C4-2B (cell line): ENCODE measurements at regions not wholly inside any gene's neighbourhood (a gene's known extent, or its start where the extent isn't known, plus 50 kb on each side); places are given as distances from the start of the nearest gene placed in this dataset.

ENCODE experiments used
- H3K27ac ChIP-seq: fragments of 450-650 bp; 2 replicates; pipeline ENCODE4 v1.5.1; 2017
- ZFX ChIP-seq: fragments of 450-650 bp; IDR thresholded peaks from 2 replicates; pipeline ENCODE4 v1.6.1; 2017
- TF ChIP-seq, protein P1 (sequence below): fragments of 450-650 bp; conservative IDR thresholded peaks from 2 replicates; pipeline ENCODE4 v1.5.1; 2017; ENCODE audit warnings: mild to moderate bottlenecking

- no peak for TF ChIP-seq ZFX
- TF ChIP-seq, protein P1, sequence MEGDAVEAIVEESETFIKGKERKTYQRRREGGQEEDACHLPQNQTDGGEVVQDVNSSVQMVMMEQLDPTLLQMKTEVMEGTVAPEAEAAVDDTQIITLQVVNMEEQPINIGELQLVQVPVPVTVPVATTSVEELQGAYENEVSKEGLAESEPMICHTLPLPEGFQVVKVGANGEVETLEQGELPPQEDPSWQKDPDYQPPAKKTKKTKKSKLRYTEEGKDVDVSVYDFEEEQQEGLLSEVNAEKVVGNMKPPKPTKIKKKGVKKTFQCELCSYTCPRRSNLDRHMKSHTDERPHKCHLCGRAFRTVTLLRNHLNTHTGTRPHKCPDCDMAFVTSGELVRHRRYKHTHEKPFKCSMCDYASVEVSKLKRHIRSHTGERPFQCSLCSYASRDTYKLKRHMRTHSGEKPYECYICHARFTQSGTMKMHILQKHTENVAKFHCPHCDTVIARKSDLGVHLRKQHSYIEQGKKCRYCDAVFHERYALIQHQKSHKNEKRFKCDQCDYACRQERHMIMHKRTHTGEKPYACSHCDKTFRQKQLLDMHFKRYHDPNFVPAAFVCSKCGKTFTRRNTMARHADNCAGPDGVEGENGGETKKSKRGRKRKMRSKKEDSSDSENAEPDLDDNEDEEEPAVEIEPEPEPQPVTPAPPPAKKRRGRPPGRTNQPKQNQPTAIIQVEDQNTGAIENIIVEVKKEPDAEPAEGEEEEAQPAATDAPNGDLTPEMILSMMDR = no peak
- no peak overlapping the region for H3K27ac ChIP-seq
These were observed 211.6 kb upstream of the COBL start for GRCh38 chr7:51528172-51528571.

GRCh38 chr7:51521694-51522312 is 205.2 kb upstream of the COBL start:
- no peak for TF ChIP-seq ZFX
- TF ChIP-seq, protein P1 = no peak
- no peak overlapping the region for H3K27ac ChIP-seq

- H3K27ac ChIP-seq = no peak overlapping the region
- TF ChIP-seq ZFX = no peak
- TF ChIP-seq, protein P1 = no peak
These were observed 204.4 kb upstream of the COBL start for GRCh38 chr7:51521054-51521453.

GRCh38 chr7:51518646-51519045 is 202.0 kb upstream of the COBL start:
- TF ChIP-seq, protein P1 = no peak
- no peak for TF ChIP-seq ZFX
- no peak overlapping the region for H3K27ac ChIP-seq

DNA sequence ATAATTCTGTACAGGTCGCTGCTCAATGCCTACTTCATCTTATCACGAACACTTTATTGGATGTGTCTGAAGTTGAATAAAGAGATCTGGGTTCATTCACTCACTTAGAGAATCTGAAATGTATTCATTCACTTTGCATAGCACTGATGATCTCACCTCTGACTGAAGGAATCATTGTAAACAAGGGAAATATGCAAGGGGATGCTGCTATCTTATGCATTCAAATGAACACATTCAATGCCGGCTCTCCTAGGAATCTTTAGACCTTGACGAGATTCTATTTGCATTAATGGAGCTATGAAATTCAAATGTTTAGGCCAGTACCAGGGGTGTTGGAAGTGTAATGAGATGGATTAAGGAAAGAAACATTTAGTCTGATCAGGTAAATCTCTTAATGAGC is 200.6 kb upstream of the COBL start:
- TF ChIP-seq, protein P1 = no peak
- no peak for TF ChIP-seq ZFX
- H3K27ac ChIP-seq = no peak overlapping the region

- no peak overlapping the region for H3K27ac ChIP-seq
- TF ChIP-seq, protein P1 = no peak
- no peak for TF ChIP-seq ZFX
These were observed 185.0 kb upstream of the COBL start for GRCh38 chr7:51501620-51502019.

GRCh38 chr7:51482976-51483375 is 166.4 kb upstream of the COBL start:
- TF ChIP-seq, protein P1 = no peak
- no peak for TF ChIP-seq ZFX
- no peak overlapping the region for H3K27ac ChIP-seq
